ENCODE measurements at regions not wholly inside any gene's neighbourhood (a gene's known extent, or its start where the extent isn't known, plus 50 kb on each side); places are given as distances from the start of the nearest gene placed in this dataset.
A peak's percentile ranks its signal among the peaks of the same experiment; 100 is the strongest.

- Histone ChIP-seq H3K4ac (ENCODE audit: low read depth, low read length) (no peak overlapping the region), H4K5ac (ENCODE audit: insufficient read length, low read depth, low read length) (no peak overlapping the region), H3T11ph (ENCODE audit: low read length) (no peak overlapping the region), H3K9me3 (ENCODE audit: control insufficient read depth, low read depth, low read length) (no peaks in the 10 kb centered on the region), H3K18ac (ENCODE audit: insufficient read length, low read depth, low read length) (no peak overlapping the region), H4K20me1 (ENCODE audit: control insufficient read depth, insufficient read depth, insufficient read length) (no peaks in the 10 kb centered on the region), H2BK12ac (ENCODE audit: insufficient read length, low read depth, low read length) (no peak overlapping the region), H2BK20ac (ENCODE audit: low read depth, low read length, poor library complexity, severe bottlenecking) (no peak overlapping the region), H2BK15ac (ENCODE audit: low read depth, low read length) (no peak overlapping the region), H3K4me2 (ENCODE audit: insufficient read depth, insufficient read length, low read length) (no peak overlapping the region), H3K27ac (ENCODE audit: insufficient read length, low read depth, low read length) (peak overlapping the region; percentile 46), H3K9ac (ENCODE audit: extremely low read depth, insufficient read length, low read length) (no peak overlapping the region), H2AK5ac (ENCODE audit: insufficient read length, low read length) (no peak overlapping the region), H3K79me2 (ENCODE audit: insufficient read depth, low read length) (no peaks in the 10 kb centered on the region), H3K4me1 (ENCODE audit: insufficient read depth, low read length) (peaks cover 18% of the 10 kb centered on the region), H2AFZ (ENCODE audit: low read length) (no peak overlapping the region), H3K23ac (ENCODE audit: insufficient read length, low read depth, low read length) (no peak overlapping the region), H3K27me3 (ENCODE audit: insufficient read depth, low read length) (no peaks in the 10 kb centered on the region), H3K79me1 (ENCODE audit: insufficient read depth, low read depth, low read length, poor library complexity, severe bottlenecking) (no peaks in the 10 kb centered on the region), H3K23me2 (ENCODE audit: insufficient read length, low read depth, low read length, poor library complexity, severe bottlenecking) (no peaks in the 10 kb centered on the region), H3K56ac (ENCODE audit: insufficient read length, low read depth, low read length) (no peak overlapping the region), H2BK5ac (ENCODE audit: insufficient read length, low read length) (no peak overlapping the region), H4K91ac (ENCODE audit: insufficient read length, low read depth, low read length) (no peak overlapping the region), H4K8ac (replicated peaks; ENCODE audit: insufficient read length, low read depth, low read length) (no peak overlapping the region), H3K14ac (ENCODE audit: insufficient read depth, low read length) (no peak overlapping the region), H2BK120ac (ENCODE audit: low read depth, low read length, poor library complexity, severe bottlenecking) (no peak overlapping the region)
- peaks cover 14 to 25% (median 14%) of the 10 kb centered on the region in 3 experiments for H3K36me3 Mint-ChIP-seq (ENCODE audit: insufficient read depth in 1 of 3, low read depth in 3 of 3)
- no peak overlapping the region for H3K4me3 Mint-ChIP-seq
- peaks cover 73 to 75% of the 10 kb centered on the region in 2 experiments for H3K4me1 Mint-ChIP-seq
- peak overlapping the region; percentile 89 to 98 (median 94) for H3K27ac Mint-ChIP-seq
- H3K27me3 Mint-ChIP-seq (ENCODE audit: low read depth) = no peaks in the 10 kb centered on the region
- H3K9me3 Mint-ChIP-seq = peaks cover 18 to 23% of the 10 kb centered on the region in 2 experiments
- WGBS (ENCODE audit: extremely low coverage, insufficient read length, low lambda C conversion rate) = no CpG with 5 or more reads among the region's 5 CpGs
- TF ChIP-seq CTCF (conservative IDR thresholded peaks at IDR 0.05) = no peak
- DNase-seq = peak; percentile 52
Measured at GRCh38 chr2:150872756-150873395, 385.4 kb upstream of the RND3 start.

Measured in H9 (cell line).